KG1 (cell line): ENCODE measurements at regions not wholly inside any gene's neighbourhood (a gene's known extent, or its start where the extent isn't known, plus 50 kb on each side); places are given as distances from the start of the nearest gene placed in this dataset.

Experiments used
- DNase-seq: peaks from one replicate; lab custom pipeline; 2025; lab: John Stamatoyannopoulos, UW

- no peak for DNase-seq
Measured at GRCh38 chr11:122346006-122346405, 230.0 kb upstream of the BLID start.

- no peak for DNase-seq
Measured at GRCh38 chr11:122345586-122345985, 229.6 kb upstream of the BLID start.

GRCh38 chr11:122344215-122344614 is 228.2 kb upstream of the BLID start:
- DNase-seq: no peak

- no peak for DNase-seq
Measured at GRCh38 chr11:122343210-122343609, 227.2 kb upstream of the BLID start.

GRCh38 chr11:122342089-122342744 is 226.2 kb upstream of the BLID start:
- no peak for DNase-seq

- DNase-seq: no peak
Measured at GRCh38 chr11:122341477-122341876, 225.5 kb upstream of the BLID start.

- no peak for DNase-seq
Measured at GRCh38 chr11:122340607-122341290, 224.7 kb upstream of the BLID start.

- no peak for DNase-seq
Measured at GRCh38 chr11:122339436-122340060, 223.5 kb upstream of the BLID start.

GRCh38 chr11:122337704-122338103 is 221.7 kb upstream of the BLID start:
- no peak for DNase-seq

GRCh38 chr11:122337241-122337640 is 221.2 kb upstream of the BLID start:
- DNase-seq: no peak

- DNase-seq: no peak
Measured at GRCh38 chr11:122336706-122337105, 220.7 kb upstream of the BLID start.

GRCh38 chr11:122334546-122335339 is 218.7 kb upstream of the BLID start:
- no peak for DNase-seq

- no peak for DNase-seq
Measured at GRCh38 chr11:122333467-122333866, 217.5 kb upstream of the BLID start.

GRCh38 chr11:122331079-122331478 is 215.1 kb upstream of the BLID start:
- DNase-seq: no peak

GRCh38 chr11:122330279-122330965 is 214.4 kb upstream of the BLID start:
- no peak for DNase-seq

GRCh38 chr11:122327528-122327927 is 211.5 kb upstream of the BLID start:
- no peak for DNase-seq

- DNase-seq: no peak
Measured at GRCh38 chr11:122323754-122324421, 207.9 kb upstream of the BLID start.

- DNase-seq: no peak
Measured at GRCh38 chr11:122322329-122322728, 206.3 kb upstream of the BLID start.

GRCh38 chr11:122320671-122321070 is 204.7 kb upstream of the BLID start:
- no peak for DNase-seq

GRCh38 chr11:122319691-122320620 is 203.9 kb upstream of the BLID start:
- no peak for DNase-seq
